T-helper 2 cell treated with Interferon-gamma antibody and Interleukin-4, amounts not matched to agents 5 μg/mL and 100 μg/mL, for 36 hours (primary cell): ENCODE measurements at regions not wholly inside any gene's neighbourhood (a gene's known extent, or its start where the extent isn't known, plus 50 kb on each side); places are given as distances from the start of the nearest gene placed in this dataset.

Experiments used
- DNase-seq: peaks from one replicate; pipeline ENCODE4 v3.0.0; 2021; ENCODE audit warnings: low spot score
- H3K27ac Mint-ChIP-seq: one replicate; pipeline ENCODE4 v1.8.0; 2021; ENCODE audit warnings: mild to moderate bottlenecking, mixed read lengths
- H3K27me3 Mint-ChIP-seq: one replicate; pipeline ENCODE4 v1.8.0; 2021; ENCODE audit warnings: low read depth, mixed read lengths
- H3K36me3 Mint-ChIP-seq: one replicate; pipeline ENCODE4 v1.8.0; 2021; ENCODE audit warnings: low read depth, mixed read lengths
- H3K4me1 Mint-ChIP-seq: one replicate; pipeline ENCODE4 v1.8.0; 2021; ENCODE audit warnings: low read depth, mixed read lengths
- H3K4me3 Mint-ChIP-seq: one replicate; pipeline ENCODE4 v1.8.0; 2022; ENCODE audit warnings: mild to moderate bottlenecking, moderate library complexity, mixed read lengths
- H3K9me3 Mint-ChIP-seq: one replicate; pipeline ENCODE4 v1.8.0; 2021; ENCODE audit warnings: mixed read lengths

GRCh38 chr12:75720812-75721641, 209.6 kb upstream of the KRR1 start:
- Mint-ChIP-seq H3K36me3 (peaks cover 3% of the 10 kb centered on the region), H3K4me3 (no peak overlapping the region), H3K9me3 (peaks cover 4% of the 10 kb centered on the region), H3K27me3 (peaks cover 7% of the 10 kb centered on the region), H3K27ac (no peak overlapping the region), H3K4me1 (peaks cover 20% of the 10 kb centered on the region)
- DNase-seq: no peak

DNA sequence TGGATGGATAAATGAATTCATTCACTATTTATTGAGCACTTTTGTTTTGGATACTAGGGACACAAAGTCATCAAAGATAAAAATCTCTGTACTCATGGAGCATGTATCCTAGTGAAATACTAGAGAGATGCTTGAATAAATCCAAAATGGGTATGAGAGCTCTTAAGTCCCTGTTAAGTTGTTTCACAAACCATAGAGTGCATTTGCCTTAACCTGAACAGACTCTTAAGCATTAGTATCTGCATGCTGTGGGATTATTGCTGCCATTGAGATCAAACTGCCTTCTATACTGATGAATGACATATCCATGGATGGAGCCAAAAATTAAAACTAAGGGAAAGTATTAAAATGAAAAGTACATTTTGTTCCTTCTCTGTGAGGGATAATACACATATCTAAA, 206.5 kb upstream of the KRR1 start:
- peaks cover 4% of the 10 kb centered on the region for H3K9me3 Mint-ChIP-seq
- H3K27ac Mint-ChIP-seq: no peak overlapping the region
- no peak overlapping the region for H3K4me3 Mint-ChIP-seq
- no peak for DNase-seq
- H3K27me3 Mint-ChIP-seq: peaks cover 13% of the 10 kb centered on the region
- H3K36me3 Mint-ChIP-seq: peaks cover 3% of the 10 kb centered on the region
- H3K4me1 Mint-ChIP-seq: peaks cover 28% of the 10 kb centered on the region

GRCh38 chr12:75716291-75717025, 205.0 kb upstream of the KRR1 start:
- H3K27ac Mint-ChIP-seq: no peak overlapping the region
- peaks cover 13% of the 10 kb centered on the region for H3K27me3 Mint-ChIP-seq
- no peaks in the 10 kb centered on the region for H3K9me3 Mint-ChIP-seq
- DNase-seq: no peak
- H3K4me3 Mint-ChIP-seq: no peak overlapping the region
- peaks cover 19% of the 10 kb centered on the region for H3K4me1 Mint-ChIP-seq
- H3K36me3 Mint-ChIP-seq: no peaks in the 10 kb centered on the region

DNA sequence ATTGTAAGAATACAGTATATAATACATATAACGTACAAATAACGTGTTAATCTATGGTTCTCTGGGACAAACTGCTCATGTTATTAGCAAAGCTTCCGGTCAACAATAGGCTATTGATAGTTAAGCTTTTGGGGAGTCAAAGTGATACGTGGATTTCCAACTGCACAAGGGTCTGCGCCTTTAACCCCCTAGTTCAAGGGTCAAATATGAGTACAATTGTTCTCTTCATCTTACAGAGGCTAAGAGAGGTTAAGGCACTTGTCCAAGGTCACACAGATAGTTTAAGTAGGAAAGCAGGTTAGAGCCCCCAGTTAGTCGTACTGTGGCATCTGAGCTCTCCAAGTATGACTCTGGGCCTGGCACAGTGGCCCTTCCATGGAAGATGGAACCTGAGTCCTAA, 204.3 kb upstream of the KRR1 start:
- Mint-ChIP-seq H3K36me3 (no peaks in the 10 kb centered on the region), H3K9me3 (no peaks in the 10 kb centered on the region), H3K4me3 (no peak overlapping the region), H3K4me1 (peaks cover 18% of the 10 kb centered on the region), H3K27ac (no peak overlapping the region), H3K27me3 (peaks cover 16% of the 10 kb centered on the region)
- DNase-seq: no peak

GRCh38 chr12:75715323-75715644, 203.9 kb upstream of the KRR1 start:
- no peaks in the 10 kb centered on the region for H3K9me3 Mint-ChIP-seq
- H3K4me1 Mint-ChIP-seq: peaks cover 18% of the 10 kb centered on the region
- DNase-seq: no peak
- H3K27ac Mint-ChIP-seq: no peak overlapping the region
- H3K4me3 Mint-ChIP-seq: no peak overlapping the region
- H3K36me3 Mint-ChIP-seq: no peaks in the 10 kb centered on the region
- peaks cover 17% of the 10 kb centered on the region for H3K27me3 Mint-ChIP-seq

GRCh38 chr12:75714462-75715322, 203.3 kb upstream of the KRR1 start:
- Mint-ChIP-seq H3K27me3 (peaks cover 17% of the 10 kb centered on the region), H3K36me3 (no peaks in the 10 kb centered on the region), H3K4me1 (peaks cover 18% of the 10 kb centered on the region), H3K27ac (no peak overlapping the region), H3K9me3 (no peaks in the 10 kb centered on the region), H3K4me3 (no peak overlapping the region)
- DNase-seq: no peak

DNA sequence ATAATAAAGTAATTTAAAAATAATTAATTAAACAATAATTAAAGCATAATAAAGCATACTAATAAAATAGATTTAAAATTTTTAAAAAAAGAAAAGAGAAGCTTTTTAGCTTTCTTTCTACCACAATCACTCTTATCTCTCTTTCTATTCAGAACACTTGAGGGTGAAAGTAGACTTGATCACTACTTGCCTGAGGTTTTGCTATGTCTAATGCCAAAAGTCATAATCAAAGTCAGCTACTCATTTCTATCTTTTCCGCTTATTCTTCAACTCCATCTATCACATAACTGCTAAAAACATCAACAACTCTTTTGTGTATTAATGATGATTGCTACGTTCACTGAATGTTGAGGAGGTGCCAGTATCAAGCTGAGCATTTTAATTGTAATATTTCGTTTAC, 202.0 kb upstream of the KRR1 start:
- no peak overlapping the region for H3K27ac Mint-ChIP-seq
- DNase-seq: no peak
- H3K4me3 Mint-ChIP-seq: no peak overlapping the region
- H3K36me3 Mint-ChIP-seq: no peaks in the 10 kb centered on the region
- no peaks in the 10 kb centered on the region for H3K9me3 Mint-ChIP-seq
- H3K4me1 Mint-ChIP-seq: peaks cover 18% of the 10 kb centered on the region
- H3K27me3 Mint-ChIP-seq: peaks cover 22% of the 10 kb centered on the region

- H3K36me3 Mint-ChIP-seq: no peaks in the 10 kb centered on the region
- H3K4me1 Mint-ChIP-seq: peaks cover 18% of the 10 kb centered on the region
- no peak overlapping the region for H3K4me3 Mint-ChIP-seq
- DNase-seq: no peak
- H3K27me3 Mint-ChIP-seq: peaks cover 26% of the 10 kb centered on the region
- H3K9me3 Mint-ChIP-seq: no peaks in the 10 kb centered on the region
- H3K27ac Mint-ChIP-seq: no peak overlapping the region
Observed at GRCh38 chr12:75712223-75712622, 200.8 kb upstream of the KRR1 start.

DNA sequence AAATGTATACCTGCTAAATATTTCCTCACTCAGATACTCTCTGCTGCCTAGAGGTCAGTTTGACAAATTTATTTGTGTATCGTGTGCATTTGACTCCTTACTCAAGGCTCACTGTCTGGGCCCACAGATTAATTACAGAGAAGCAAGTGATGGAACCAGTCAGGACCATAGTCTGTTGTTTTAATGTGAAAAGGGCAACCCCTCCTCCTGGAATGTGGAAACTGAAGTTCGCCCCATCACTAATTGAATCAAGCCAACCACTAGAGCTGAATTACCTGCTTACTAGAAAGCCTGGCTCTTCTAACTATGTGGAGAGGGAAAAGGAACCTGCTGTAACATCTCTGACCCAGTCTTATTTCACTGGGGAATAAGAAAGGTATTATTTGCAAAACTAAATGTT, 199.9 kb upstream of the KRR1 start:
- Mint-ChIP-seq H3K36me3 (no peaks in the 10 kb centered on the region), H3K9me3 (no peaks in the 10 kb centered on the region), H3K4me3 (no peak overlapping the region), H3K4me1 (peaks cover 21% of the 10 kb centered on the region), H3K27me3 (peaks cover 30% of the 10 kb centered on the region), H3K27ac (no peak overlapping the region)
- DNase-seq: no peak

DNA sequence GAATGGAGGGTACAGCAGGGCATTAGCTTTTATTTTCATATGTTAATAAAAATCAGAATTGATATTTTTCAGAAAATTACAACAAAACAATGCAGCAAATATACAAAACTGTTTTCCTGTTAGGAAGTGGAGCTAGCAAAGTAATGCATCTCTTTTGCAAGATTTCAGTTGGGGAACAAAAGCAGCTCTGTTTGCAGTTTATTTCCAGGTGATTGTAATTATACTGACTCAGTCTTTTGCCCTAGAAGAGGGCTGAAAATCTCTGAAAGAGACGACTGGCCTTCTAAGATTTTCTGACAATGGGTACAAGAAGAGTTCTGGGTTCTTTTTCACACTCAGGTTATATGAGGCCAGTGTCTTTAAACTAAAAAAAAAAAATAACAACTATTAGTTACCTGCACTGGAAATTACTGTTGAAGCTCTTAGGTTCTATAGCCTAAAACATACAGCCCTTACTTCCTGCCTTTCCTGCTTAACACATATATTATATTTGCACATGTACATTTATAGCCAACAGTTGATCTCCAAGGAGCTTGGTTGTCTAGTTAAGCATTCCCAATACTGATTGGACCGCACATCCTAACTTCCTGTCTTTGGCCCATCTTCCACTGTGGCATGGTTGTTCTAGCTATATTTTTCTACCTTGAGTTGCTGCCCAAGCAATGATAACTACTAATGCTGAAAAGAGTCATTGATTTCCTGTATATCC, 199.1 kb upstream of the KRR1 start:
- no peak for DNase-seq
- Mint-ChIP-seq H3K4me1 (peaks cover 21% of the 10 kb centered on the region), H3K36me3 (no peaks in the 10 kb centered on the region), H3K27me3 (peaks cover 24% of the 10 kb centered on the region), H3K27ac (no peak overlapping the region), H3K9me3 (no peaks in the 10 kb centered on the region), H3K4me3 (no peak overlapping the region)

- H3K9me3 Mint-ChIP-seq: no peaks in the 10 kb centered on the region
- H3K4me3 Mint-ChIP-seq: no peak overlapping the region
- H3K27ac Mint-ChIP-seq: no peak overlapping the region
- H3K4me1 Mint-ChIP-seq: peaks cover 17% of the 10 kb centered on the region
- DNase-seq: no peak
- H3K36me3 Mint-ChIP-seq: no peaks in the 10 kb centered on the region
- peaks cover 24% of the 10 kb centered on the region for H3K27me3 Mint-ChIP-seq
Observed at GRCh38 chr12:75709503-75709902, 198.1 kb upstream of the KRR1 start.

DNA sequence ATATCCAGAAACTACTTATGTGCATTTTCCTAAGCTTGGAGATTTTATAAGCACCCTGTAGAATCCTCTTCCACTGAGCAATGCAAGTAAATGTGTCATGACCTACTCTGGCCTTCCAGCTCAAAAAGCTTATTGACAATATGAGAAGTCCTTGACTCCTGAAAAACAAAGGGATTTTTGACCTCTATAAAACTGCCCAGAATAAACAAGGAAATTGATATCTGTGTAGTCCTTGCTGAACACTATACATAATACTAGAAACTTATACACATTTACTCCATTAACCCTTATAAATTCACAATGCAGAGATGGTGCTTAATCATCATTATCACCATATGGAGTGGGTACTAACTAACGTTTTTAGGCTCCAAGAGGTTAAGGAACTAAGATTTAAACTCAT, 197.4 kb upstream of the KRR1 start:
- H3K36me3 Mint-ChIP-seq: no peaks in the 10 kb centered on the region
- H3K4me1 Mint-ChIP-seq: peaks cover 13% of the 10 kb centered on the region
- H3K27ac Mint-ChIP-seq: no peak overlapping the region
- H3K4me3 Mint-ChIP-seq: no peak overlapping the region
- peaks cover 24% of the 10 kb centered on the region for H3K27me3 Mint-ChIP-seq
- H3K9me3 Mint-ChIP-seq: no peaks in the 10 kb centered on the region
- no peak for DNase-seq

DNA sequence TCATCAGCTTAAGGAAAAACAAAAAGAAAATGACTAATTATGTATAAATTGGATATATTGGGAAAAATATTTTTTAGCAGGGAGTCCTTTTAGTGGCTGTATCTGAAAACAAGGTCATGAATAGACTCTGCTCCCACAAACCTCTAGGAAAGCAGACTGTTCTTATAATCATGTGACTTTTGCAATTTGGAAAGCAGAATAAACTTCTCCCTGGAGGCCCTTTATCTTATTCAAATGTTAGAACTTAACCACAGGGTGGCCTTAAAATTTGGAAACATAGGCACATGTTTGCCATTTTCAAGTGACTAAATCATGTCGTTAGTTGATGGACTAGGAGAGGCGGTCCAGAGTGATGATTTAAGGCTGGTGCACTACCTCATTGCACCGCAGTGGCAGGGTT, 196.6 kb upstream of the KRR1 start:
- no peaks in the 10 kb centered on the region for H3K36me3 Mint-ChIP-seq
- DNase-seq: no peak
- H3K27ac Mint-ChIP-seq: no peak overlapping the region
- no peak overlapping the region for H3K4me3 Mint-ChIP-seq
- H3K4me1 Mint-ChIP-seq: peaks cover 7% of the 10 kb centered on the region
- H3K9me3 Mint-ChIP-seq: no peaks in the 10 kb centered on the region
- H3K27me3 Mint-ChIP-seq: peaks cover 28% of the 10 kb centered on the region
